Vagina (tissue), 2 donors: ENCODE measurements at regions not wholly inside any gene's neighbourhood (a gene's known extent, or its start where the extent isn't known, plus 50 kb on each side); places are given as distances from the start of the nearest gene placed in this dataset.

Source experiments
- DNase-seq, 2 donors: peaks; one replicate each; pipeline ENCODE4 v3.0.0-alpha.2; 2017; ENCODE audit errors: extremely low spot score in 2 of 2
- H3K27ac ChIP-seq: fragments of 200-600 bp; sonication (generic); one replicate; pipeline ENCODE4 v1.5.1; 2019
- H3K27me3 ChIP-seq: fragments of 200-600 bp; sonication (generic); one replicate; pipeline ENCODE4 v1.5.1; 2019
- H3K36me3 ChIP-seq, 2 donors: fragments of 200-600 bp; sonication (generic); one replicate each; pipeline ENCODE4 v1.5.1; 2017 to 2019
- H3K4me1 ChIP-seq: fragments of 200-600 bp; sonication (generic); one replicate; pipeline ENCODE4 v1.5.1; 2019
- H3K4me3 ChIP-seq, 2 donors: fragments of 200-600 bp; sonication (generic); 1 replicate in 1 of 2; 2 replicates in 1 of 2; pipeline ENCODE4 v1.5.1; 2016 to 2019
- H3K9me3 ChIP-seq: fragments of 200-600 bp; sonication (generic); one replicate; pipeline ENCODE4 v1.5.1; 2019
- POLR2A ChIP-seq, 2 donors: fragments of 450-650 bp; IDR thresholded peaks; one replicate each; pipeline ENCODE4 v1.6.1; 2017; ENCODE audit warnings: antibody characterized with exemption in 2 of 2, mild to moderate bottlenecking in 2 of 2, moderate library complexity in 2 of 2
- POLR2AphosphoS5 ChIP-seq, 2 donors: sonication (generic); formaldehyde crosslinking; IDR thresholded peaks; one replicate each; pipeline ENCODE4 v1.9.0; 2017; ENCODE audit warnings: antibody characterized with exemption in 2 of 2, mild to moderate bottlenecking in 2 of 2, low read depth in 1 of 2; ENCODE audit not compliant: insufficient read depth in 1 of 2
- intact Hi-C: fragments of 100-400 bp; cut with DNase I; formaldehyde crosslinking; loops from one replicate; pipeline ENCODE4 v1.15.1; 2023
- TF ChIP-seq, protein P1 (sequence below), 3 experiments: fragments of 450-650 bp in 2 of 3; fragments of 200-600 bp in 1 of 3; sonication (generic) in 1 of 3; IDR thresholded peaks; one replicate each; pipeline ENCODE4 v1.5.1; 2017 to 2019; ENCODE audit warnings: antibody characterized with exemption in 3 of 3, mild to moderate bottlenecking in 2 of 3, moderate library complexity in 2 of 3

DNA sequence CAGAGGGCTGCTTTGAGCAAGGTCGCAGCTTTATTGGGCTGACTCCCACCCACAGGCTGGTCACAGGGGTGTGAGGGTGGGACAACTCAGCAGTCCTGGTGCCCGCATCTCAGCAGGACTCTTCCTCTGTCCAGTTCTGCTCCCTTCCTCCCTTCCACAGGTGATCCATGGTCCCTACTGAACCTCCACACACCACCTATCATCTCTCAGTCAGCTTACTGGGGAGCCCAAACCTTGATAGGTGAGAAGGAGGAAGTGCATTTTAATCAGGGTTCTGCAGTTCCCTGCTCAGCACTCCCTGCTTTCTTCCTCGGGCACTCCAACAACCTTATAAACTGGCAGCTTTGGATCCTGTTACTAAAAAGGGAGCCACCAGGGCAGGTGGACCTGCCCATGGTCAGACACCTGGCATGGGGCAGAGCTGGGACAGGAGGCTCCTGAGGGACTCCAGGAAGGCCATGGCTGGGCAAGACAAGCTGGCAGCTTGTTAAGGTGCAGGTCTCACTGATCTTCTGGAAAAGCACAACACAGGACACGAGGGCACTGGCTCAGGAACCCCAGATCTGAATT is 664.6 kb downstream of the BCL11B start:
- Histone ChIP-seq H3K4me1 (no peaks in the 10 kb centered on the region), H3K27ac (no peak overlapping the region), H3K36me3 (no peaks in the 10 kb centered on the region), H3K4me3 (no peak overlapping the region), H3K27me3 (no peaks in the 10 kb centered on the region), H3K9me3 (no peaks in the 10 kb centered on the region)
- TF ChIP-seq, protein P1, sequence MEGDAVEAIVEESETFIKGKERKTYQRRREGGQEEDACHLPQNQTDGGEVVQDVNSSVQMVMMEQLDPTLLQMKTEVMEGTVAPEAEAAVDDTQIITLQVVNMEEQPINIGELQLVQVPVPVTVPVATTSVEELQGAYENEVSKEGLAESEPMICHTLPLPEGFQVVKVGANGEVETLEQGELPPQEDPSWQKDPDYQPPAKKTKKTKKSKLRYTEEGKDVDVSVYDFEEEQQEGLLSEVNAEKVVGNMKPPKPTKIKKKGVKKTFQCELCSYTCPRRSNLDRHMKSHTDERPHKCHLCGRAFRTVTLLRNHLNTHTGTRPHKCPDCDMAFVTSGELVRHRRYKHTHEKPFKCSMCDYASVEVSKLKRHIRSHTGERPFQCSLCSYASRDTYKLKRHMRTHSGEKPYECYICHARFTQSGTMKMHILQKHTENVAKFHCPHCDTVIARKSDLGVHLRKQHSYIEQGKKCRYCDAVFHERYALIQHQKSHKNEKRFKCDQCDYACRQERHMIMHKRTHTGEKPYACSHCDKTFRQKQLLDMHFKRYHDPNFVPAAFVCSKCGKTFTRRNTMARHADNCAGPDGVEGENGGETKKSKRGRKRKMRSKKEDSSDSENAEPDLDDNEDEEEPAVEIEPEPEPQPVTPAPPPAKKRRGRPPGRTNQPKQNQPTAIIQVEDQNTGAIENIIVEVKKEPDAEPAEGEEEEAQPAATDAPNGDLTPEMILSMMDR (IDR thresholded peaks at IDR 0.05) = no peak
- no peak for TF ChIP-seq POLR2A (IDR thresholded peaks at IDR 0.05)
- intact Hi-C loops = no loop called here
- peak; percentile 69 to 77 for DNase-seq

DNA sequence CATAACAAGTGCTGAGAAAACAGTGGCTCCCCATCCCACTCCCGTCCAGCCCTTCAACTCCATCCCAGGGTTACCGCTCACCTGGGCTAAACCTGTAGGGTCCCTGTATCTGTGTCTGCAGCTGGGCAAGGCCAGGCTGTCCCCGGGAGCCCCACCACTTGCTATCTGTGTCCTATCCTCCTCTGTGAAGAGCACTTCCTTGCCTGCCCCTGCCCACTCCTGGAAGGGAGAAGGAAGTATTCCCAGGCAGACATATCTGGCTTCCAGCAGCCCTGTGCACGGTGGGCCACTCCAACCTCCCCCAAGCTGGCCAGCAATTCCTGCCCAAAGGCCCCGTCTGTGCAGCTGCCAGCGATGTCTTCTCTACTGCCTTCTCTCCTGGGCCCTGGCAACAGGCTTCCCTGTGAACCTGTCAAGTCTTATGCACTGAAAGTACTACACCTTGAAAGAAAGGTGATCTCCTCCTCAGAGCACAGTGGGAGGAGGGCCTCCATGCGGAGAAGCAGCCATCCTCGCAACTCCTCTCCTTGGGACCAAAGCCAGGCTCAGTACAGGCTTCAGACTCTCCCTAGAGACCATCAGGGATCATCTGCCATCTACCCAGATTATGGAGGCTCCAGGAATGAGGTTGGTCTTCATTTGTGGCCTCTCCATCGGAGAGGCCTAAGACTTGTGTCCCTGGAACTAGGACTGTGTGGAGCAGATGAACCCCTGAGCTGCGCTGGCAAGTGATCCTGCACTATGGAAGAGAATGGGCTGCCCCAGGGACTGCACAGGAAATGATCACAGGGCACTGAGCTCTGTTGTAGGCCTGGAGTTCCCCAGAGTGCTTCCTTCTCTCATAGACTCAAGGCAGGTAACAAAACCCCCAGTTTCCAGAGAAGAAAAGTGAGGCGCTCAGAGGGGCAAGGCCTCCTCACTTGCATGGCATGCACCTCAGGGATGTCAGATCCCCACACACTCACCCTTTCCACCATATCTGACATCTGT is 663.6 kb downstream of the BCL11B start:
- TF ChIP-seq POLR2A (IDR thresholded peaks at IDR 0.05) = no peak
- TF ChIP-seq, protein P1 (IDR thresholded peaks at IDR 0.05) = no peak
- TF ChIP-seq POLR2AphosphoS5 (IDR thresholded peaks at IDR 0.05; ENCODE audit: insufficient read depth in 1 of 2, low read depth in 1 of 2) = no peak
- H3K27ac ChIP-seq = no peak overlapping the region
- no peaks in the 10 kb centered on the region for H3K4me1 ChIP-seq
- DNase-seq = peak; percentile 70 to 77
- H3K9me3 ChIP-seq = no peaks in the 10 kb centered on the region
- intact Hi-C loops = no loop called here
- no peaks in the 10 kb centered on the region for H3K36me3 ChIP-seq
- H3K27me3 ChIP-seq = no peaks in the 10 kb centered on the region
- H3K4me3 ChIP-seq = no peak overlapping the region

DNA sequence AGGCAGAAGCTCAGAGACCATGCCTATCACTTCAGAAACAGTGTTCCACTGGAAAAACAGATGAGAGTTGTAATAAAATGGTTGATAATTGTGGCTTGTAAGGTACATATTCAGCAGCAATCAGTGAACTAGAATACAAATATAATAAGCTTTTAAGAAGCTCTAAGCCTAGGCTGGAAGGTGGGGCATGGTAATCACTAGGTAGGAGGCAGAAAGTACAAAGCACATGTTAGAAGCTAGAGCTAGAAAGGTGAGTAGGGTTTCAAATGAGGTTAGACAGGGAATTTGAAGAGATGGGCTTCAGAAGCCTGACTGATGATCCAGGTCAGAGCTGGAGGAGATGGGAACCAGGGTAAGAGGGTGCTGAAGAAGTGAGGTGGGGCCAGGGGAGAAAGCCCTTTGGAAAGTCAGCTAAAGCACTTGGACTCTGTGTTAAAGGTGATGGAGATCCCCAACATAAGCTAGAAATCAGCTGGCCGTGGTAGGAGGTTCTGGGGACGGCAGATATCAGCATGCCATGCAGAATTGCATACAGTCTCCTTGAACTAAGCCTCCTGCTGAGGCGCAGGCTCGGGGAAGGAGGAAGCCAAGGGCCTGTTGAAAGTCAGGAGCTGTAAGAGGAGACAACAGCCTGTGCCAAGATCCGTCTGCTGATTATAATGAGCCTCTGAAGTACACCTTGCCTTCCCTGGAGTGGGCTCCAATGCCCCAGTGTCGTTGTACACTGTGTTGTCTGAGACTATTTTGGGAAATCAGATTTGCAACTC is 659.4 kb downstream of the BCL11B start:
- Histone ChIP-seq H3K27ac (no peak overlapping the region), H3K27me3 (no peaks in the 10 kb centered on the region), H3K4me3 (no peak overlapping the region), H3K36me3 (no peaks in the 10 kb centered on the region), H3K4me1 (no peaks in the 10 kb centered on the region), H3K9me3 (no peaks in the 10 kb centered on the region)
- peak in 1 of 2 donors; percentile 47 for DNase-seq
- no peak for TF ChIP-seq POLR2AphosphoS5 (IDR thresholded peaks at IDR 0.05; ENCODE audit: insufficient read depth in 1 of 2, low read depth in 1 of 2)
- intact Hi-C loops = no loop called here

DNA sequence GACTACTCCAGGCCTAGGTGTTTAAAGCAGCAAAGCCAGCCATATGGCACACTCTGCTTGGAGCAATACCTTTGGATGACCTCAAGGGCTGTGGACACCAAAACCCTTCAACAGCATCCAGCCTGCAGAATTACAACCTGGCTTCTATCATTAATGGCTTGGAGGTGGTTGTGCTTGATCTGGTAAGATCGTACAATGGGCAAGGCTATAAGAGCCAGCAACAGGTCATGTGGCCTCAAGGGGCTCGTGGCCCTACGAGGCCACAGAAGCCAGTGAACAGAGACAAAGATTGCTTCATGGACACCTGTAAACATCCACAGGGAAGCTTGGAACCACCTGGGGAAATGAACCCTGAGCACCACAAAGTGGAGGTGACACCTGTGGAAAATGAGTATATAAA is 657.3 kb downstream of the BCL11B start:
- DNase-seq = peak in 1 of 2 donors; percentile 52
- H3K4me1 ChIP-seq = no peaks in the 10 kb centered on the region
- no peak overlapping the region for H3K4me3 ChIP-seq
- H3K9me3 ChIP-seq = no peaks in the 10 kb centered on the region
- no peak overlapping the region for H3K27ac ChIP-seq
- no peaks in the 10 kb centered on the region for H3K36me3 ChIP-seq
- TF ChIP-seq, protein P1 (IDR thresholded peaks at IDR 0.05) = no peak
- TF ChIP-seq POLR2A (IDR thresholded peaks at IDR 0.05) (no peak), POLR2AphosphoS5 (IDR thresholded peaks at IDR 0.05; ENCODE audit: insufficient read depth in 1 of 2, low read depth in 1 of 2) (no peak)
- no peaks in the 10 kb centered on the region for H3K27me3 ChIP-seq
- intact Hi-C loops = no loop called here

DNA sequence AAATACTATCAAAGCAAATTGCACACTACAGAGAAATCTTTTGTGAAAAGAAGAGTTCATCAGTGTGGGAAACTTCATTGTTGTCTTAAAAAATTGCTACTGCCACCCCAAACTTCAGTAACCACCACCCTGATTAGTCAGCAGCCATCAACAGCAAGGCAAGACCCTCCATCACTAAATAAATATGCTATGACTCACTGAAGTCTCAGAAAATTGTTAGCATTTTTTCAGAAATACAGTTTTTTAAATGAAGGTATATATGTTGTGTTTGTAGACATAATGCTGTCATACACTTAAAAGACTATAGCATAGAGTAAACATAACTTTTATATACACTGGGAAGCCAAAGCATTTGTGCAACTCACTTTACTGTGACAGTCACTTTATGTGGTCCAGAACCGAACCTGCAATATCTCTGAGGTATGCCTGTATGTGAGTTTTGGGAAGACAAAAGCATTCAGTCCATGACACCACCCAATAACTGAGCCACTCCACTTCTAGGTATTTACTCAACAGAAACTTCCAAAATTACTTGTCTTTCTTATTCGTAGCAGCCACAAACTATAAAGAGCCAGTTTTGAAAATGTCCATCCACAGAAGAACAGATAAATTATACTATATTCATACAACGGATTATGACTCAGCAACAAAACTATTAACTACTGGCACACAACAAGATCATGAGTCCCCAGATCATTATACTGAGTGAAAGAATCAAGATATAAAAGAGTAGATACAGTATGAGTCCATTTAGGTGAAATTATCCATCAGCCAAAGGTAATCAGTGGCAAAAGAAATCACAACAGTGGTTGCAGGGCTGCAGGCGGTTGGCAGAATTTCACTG is 649.6 kb downstream of the BCL11B start:
- Histone ChIP-seq H3K36me3 (no peaks in the 10 kb centered on the region), H3K4me3 (no peak overlapping the region), H3K9me3 (no peaks in the 10 kb centered on the region), H3K4me1 (no peaks in the 10 kb centered on the region), H3K27me3 (no peaks in the 10 kb centered on the region), H3K27ac (no peak overlapping the region)
- intact Hi-C loops = no loop called here
- TF ChIP-seq POLR2AphosphoS5 (IDR thresholded peaks at IDR 0.05; ENCODE audit: insufficient read depth in 1 of 2, low read depth in 1 of 2) (no peak), POLR2A (IDR thresholded peaks at IDR 0.05) (no peak)
- TF ChIP-seq, protein P1 (IDR thresholded peaks at IDR 0.05) = no peak
- DNase-seq = no peak
